Upper lobe of left lung (tissue), 4 donors: ENCODE measurements at regions not wholly inside any gene's neighbourhood (a gene's known extent, or its start where the extent isn't known, plus 50 kb on each side); places are given as distances from the start of the nearest gene placed in this dataset.

Experiments
- POLR2A ChIP-seq, 4 donors: fragments of 450-650 bp; IDR thresholded peaks; one replicate each; pipeline ENCODE4 v1.5.1; 2016 to 2017; ENCODE audit warnings: antibody characterized with exemption in 4 of 4, mild to moderate bottlenecking in 2 of 4
- TF ChIP-seq, protein P1 (sequence below), 6 experiments: fragments of 450-650 bp in 4 of 6; fragments of 200-600 bp in 2 of 6; sonication (generic) in 2 of 6; IDR thresholded peaks; one replicate each; pipeline ENCODE4 v1.5.1; 2016 to 2019; ENCODE audit warnings: antibody characterized with exemption in 6 of 6

DNA sequence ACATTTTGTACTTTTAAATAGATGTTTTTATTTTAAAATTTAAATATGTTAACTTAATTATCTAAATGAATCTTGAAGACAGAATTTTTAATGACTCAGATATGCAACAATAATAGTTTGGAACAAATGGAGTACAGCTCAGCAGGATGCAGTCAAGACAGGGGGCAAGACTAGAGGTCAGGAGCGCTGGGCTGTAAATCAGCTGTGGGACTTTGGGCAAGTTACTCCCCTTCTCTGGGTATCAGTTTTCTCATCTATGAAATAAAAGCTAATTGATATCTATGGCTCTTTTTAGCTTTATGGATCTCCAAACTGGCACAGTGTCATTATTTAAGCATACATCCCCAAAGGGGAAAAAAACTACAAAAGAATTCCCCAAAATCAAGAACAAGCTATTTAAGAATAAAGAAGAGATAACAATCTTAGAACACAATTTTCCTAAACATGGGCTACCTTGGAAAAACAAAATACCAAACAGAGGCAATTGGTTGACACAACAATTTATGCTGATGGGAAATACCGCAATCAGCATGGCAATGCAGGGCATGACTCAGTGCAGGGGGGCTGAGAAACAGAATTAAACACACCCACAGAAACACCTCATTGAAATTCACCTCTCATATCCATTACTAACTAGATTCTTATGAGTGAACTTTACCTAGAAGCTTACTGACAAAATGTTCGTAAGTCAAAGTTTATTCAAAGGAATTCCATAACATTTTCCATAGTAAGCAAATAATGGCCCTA lies 188.2 kb downstream of the SIM1 start:
- TF ChIP-seq, protein P1, sequence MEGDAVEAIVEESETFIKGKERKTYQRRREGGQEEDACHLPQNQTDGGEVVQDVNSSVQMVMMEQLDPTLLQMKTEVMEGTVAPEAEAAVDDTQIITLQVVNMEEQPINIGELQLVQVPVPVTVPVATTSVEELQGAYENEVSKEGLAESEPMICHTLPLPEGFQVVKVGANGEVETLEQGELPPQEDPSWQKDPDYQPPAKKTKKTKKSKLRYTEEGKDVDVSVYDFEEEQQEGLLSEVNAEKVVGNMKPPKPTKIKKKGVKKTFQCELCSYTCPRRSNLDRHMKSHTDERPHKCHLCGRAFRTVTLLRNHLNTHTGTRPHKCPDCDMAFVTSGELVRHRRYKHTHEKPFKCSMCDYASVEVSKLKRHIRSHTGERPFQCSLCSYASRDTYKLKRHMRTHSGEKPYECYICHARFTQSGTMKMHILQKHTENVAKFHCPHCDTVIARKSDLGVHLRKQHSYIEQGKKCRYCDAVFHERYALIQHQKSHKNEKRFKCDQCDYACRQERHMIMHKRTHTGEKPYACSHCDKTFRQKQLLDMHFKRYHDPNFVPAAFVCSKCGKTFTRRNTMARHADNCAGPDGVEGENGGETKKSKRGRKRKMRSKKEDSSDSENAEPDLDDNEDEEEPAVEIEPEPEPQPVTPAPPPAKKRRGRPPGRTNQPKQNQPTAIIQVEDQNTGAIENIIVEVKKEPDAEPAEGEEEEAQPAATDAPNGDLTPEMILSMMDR (IDR thresholded peaks at IDR 0.05): no peak
- no peak for TF ChIP-seq POLR2A (IDR thresholded peaks at IDR 0.05)
